ENCODE measurements at regions not wholly inside any gene's neighbourhood (a gene's known extent, or its start where the extent isn't known, plus 50 kb on each side); places are given as distances from the start of the nearest gene placed in this dataset.

GRCh38 chr13:44812818-44813217, 176.5 kb downstream of the NUFIP1 start:
- TF ChIP-seq CTCF (IDR thresholded peaks at IDR 0.05) = no peak
- Histone ChIP-seq H3K9me3 (no peaks in the 10 kb centered on the region), H3K4me3 (no peak overlapping the region), H3K27ac (no peak overlapping the region), H3K27me3 (ENCODE audit: insufficient read depth in 3 of 3, low read length in 2 of 3) (no peaks in the 10 kb centered on the region), H3K36me3 (ENCODE audit: insufficient read depth in 1 of 2, low read depth in 1 of 2) (no peaks in the 10 kb centered on the region), H3K4me1 (peaks cover 6% of the 10 kb centered on the region)
- 53 to 77% (median 62%) methylated on average over 3 of the region's 3 CpGs for WGBS, 3 donors
- ATAC-seq = no peak
- no peak for DNase-seq
- intact Hi-C loops (cut with DNase I) = no loop called here

GRCh38 chr13:44810061-44810840, 179.0 kb downstream of the NUFIP1 start:
- Histone ChIP-seq H3K36me3 (ENCODE audit: insufficient read depth in 1 of 2, low read depth in 1 of 2) (no peaks in the 10 kb centered on the region), H3K9me3 (no peaks in the 10 kb centered on the region), H3K4me3 (no peak overlapping the region), H3K4me1 (peaks cover 6% of the 10 kb centered on the region), H3K27ac (no peak overlapping the region), H3K27me3 (ENCODE audit: insufficient read depth in 3 of 3, low read length in 2 of 3) (no peaks in the 10 kb centered on the region)
- DNase-seq (no peak), ATAC-seq (peak in 1 of 4 donors; percentile 53)
- intact Hi-C loops (cut with DNase I) = no loop called here
- no peak for TF ChIP-seq CTCF (IDR thresholded peaks at IDR 0.05)
- WGBS, 3 donors = 65 to 78% (median 71%) methylated on average over 5 of the region's 5 CpGs

GRCh38 chr13:44809190-44809589, 180.1 kb downstream of the NUFIP1 start:
- intact Hi-C loops (cut with DNase I) = no loop called here
- no peak overlapping the region for H3K27ac ChIP-seq
- H3K27me3 ChIP-seq (ENCODE audit: insufficient read depth in 3 of 3, low read length in 2 of 3) = no peaks in the 10 kb centered on the region
- WGBS, 3 donors = 87 to 89% (median 87%) methylated on average over 9 of the region's 9 CpGs
- ATAC-seq = no peak
- H3K36me3 ChIP-seq (ENCODE audit: insufficient read depth in 1 of 2, low read depth in 1 of 2) = no peaks in the 10 kb centered on the region
- H3K4me3 ChIP-seq = no peak overlapping the region
- TF ChIP-seq CTCF (IDR thresholded peaks at IDR 0.05) = no peak
- H3K4me1 ChIP-seq = peaks cover 6% of the 10 kb centered on the region
- no peaks in the 10 kb centered on the region for H3K9me3 ChIP-seq
- no peak for DNase-seq

GRCh38 chr13:44808185-44808584, 181.1 kb downstream of the NUFIP1 start:
- no peaks in the 10 kb centered on the region for H3K36me3 ChIP-seq (ENCODE audit: insufficient read depth in 1 of 2, low read depth in 1 of 2)
- TF ChIP-seq CTCF (IDR thresholded peaks at IDR 0.05) = no peak
- intact Hi-C loops (cut with DNase I) = no loop called here
- no peak overlapping the region for H3K4me3 ChIP-seq
- DNase-seq (no peak), ATAC-seq (no peak)
- no peak overlapping the region for H3K27ac ChIP-seq
- 56 to 95% (median 57%) methylated on average over 1 of the region's 1 CpG for WGBS, 3 donors
- peaks cover 6% of the 10 kb centered on the region for H3K4me1 ChIP-seq
- no peaks in the 10 kb centered on the region for H3K27me3 ChIP-seq (ENCODE audit: insufficient read depth in 3 of 3, low read length in 2 of 3)
- no peaks in the 10 kb centered on the region for H3K9me3 ChIP-seq
